ENCODE measurements at regions not wholly inside any gene's neighbourhood (a gene's known extent, or its start where the extent isn't known, plus 50 kb on each side); places are given as distances from the start of the nearest gene placed in this dataset.

- DNase-seq = no peak
Measured at GRCh38 chr7:98515201-98515600, 101.9 kb upstream of the NPTX2 start.

- no peak for DNase-seq
Measured at GRCh38 chr7:98514211-98515031, 102.7 kb upstream of the NPTX2 start.

GRCh38 chr7:98511175-98511574 lies 105.9 kb upstream of the NPTX2 start:
- DNase-seq = no peak

DNA sequence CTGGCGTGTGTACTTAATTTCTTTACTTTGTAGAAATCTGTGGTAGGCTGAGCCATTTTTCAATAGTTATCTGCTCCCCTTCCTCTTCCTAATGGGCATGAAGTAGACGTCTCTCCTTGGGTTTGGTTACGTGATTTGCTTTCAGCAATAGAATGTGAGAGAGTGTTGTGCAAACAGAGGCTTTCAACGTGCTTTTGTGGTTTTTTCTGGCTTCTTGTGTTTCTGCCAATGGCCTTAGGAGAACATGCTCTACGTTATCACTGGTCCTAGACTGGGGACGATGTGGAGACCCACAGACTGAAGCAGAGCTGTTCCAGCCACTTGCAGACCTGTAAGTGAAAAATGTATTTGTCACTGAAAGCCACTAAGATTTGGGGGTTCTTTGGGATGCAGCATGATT lies 107.2 kb upstream of the NPTX2 start:
- DNase-seq = no peak

- no peak for DNase-seq
Measured at GRCh38 chr7:98506471-98506870, 105.6 kb upstream of the BAIAP2L1 start.

- DNase-seq = no peak
Measured at GRCh38 chr7:98500764-98501163, 99.9 kb upstream of the BAIAP2L1 start.

- no peak for DNase-seq
Measured at GRCh38 chr7:98496618-98497017, 95.7 kb upstream of the BAIAP2L1 start.

DNA sequence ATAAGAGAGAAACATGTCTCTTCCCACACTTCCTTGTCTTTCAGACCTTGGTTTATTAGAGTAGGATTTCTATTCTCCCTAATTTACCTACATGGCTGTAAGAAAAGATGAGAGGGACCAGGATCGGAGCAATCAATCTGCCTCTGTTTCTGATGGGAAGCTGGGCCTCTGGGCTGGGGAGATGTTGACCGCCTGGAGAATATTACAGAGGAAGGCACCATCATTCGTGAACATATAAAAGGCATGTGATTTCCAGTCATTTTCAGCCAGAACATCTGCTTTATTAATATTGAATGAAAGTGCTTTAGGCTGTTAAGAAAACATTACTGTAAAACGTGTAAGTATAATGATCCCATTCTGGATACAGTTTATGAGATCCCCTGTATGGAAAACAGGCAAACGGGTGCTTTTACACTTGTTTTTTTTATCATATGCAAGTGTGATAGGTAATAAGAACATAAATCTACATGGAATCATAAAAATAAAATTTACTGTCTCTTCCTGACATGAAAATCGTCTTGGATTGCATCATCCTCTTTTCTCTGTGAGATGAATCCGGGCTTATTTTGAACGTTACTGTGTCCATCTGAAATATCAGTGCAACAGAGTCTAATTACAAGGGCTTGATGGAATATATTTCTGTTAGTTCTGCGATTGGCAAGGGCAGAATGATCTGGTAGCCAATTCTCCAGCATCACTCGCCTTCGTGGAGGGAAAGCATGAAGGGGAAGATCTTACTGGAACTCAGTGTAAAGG lies 94.5 kb upstream of the BAIAP2L1 start:
- DNase-seq = no peak

DNA sequence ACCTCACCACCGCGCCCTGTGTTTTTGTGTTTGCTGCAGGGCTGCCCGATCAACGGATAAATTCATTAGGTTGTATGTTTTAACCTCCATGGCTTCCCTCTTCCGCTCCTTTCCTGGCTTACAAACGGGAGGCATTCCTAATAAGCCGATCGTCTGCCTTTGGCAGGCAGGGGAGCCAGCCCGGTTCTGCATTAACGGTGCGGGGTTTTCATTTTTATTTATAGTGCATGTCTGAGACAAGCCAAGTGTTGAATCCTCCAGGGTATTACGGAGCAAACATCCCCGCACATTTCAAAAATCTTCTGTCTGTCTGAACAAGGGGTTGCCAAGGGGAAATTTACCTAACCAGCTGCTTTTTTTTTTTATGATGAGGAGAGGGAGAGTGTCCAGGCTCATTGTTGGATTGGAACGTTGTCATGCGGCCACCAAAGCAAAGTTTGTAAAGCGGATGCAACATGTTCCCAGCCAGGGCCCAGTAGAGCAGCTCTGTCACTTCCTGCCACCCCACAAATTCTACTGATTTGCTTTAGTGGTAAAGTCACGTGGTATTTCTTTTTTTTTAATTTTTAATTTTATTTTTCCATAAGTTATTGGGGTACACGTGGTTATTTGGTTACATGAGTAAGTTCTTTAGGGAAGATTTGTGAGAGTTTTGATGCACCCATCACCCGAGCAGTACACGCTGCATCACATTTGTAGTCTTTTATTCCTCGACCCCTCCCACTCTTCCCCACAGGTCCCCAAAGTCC lies 92.3 kb upstream of the BAIAP2L1 start:
- no peak for DNase-seq

DNA sequence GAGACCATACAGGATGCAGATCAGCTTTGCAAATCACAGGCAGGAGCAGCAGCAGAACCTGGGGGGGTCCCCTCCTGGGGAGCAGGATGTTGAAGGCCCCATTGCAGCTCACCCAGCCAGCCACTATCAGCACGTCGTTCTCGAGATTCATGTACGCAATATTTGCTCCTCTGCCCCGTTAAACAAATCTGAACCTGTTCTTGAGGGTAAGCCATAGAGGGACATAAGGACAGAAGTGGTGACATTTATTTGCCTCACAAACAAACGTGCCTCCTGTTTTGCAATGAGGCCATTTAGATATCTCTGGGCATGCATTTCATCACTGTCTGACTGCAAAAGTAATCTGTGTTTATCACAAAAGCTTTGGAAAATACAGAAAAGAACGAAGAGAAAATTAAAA lies 87.3 kb upstream of the BAIAP2L1 start:
- DNase-seq = no peak

DNA sequence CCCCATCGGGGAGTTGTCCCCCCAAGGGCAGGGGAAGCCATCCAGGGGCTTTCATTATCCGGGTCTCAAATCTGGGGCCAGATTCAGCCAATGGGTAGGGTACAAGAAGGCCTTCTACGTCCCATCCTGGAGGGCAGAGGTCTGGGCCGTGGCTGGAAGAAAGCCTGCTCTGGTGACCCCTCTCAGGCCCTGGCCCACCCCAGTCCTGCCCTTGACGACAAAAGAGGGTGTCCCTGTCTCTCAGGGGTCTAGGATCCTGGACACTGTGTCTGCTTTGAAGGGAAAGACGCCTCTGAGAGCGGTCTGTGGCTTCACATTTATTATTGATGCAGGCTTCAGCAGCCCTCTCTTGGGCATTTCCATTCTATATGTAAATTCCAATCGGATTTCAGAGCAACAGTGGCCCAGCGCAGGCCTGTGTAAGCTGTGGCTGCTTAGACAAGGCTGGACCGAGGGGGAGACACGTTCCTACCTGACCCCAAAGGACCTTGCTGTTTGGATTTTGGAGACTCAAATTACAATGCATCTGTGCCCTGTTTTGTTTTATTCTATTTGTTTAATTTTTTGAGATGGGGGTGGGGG lies 83.2 kb upstream of the BAIAP2L1 start:
- no peak for DNase-seq

DNA sequence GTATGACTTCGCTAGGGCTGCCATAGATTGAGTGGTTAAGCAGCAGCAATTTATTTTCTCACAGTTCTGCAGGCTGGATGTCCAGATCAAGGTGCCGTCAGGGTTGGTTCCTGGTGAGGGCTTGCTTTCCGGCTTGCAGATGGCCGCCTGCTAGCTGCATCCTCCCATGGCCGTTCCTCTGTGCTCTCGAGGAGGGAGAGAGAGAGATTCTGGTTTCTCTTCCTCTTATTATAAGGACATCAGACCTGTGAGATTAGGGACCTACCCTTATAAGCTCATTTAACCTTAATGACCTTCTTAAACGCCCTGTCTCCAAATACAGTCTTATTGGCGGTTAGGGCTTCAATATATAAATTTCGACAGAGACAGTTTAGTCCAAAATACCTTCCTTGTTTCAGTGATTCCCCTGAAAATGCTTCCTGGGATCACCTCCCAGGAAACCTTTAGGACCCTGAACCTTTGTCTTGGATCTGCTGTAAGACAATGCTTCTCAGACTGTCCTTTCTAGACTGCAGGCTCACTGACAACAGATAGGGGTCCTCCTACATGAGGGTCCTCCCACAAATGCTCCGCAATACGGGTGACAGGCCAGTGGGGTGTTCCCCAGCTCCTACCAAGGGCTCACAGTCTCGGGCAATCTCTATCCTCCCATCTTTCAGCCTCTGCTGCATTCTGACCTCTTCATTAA lies 82.5 kb upstream of the BAIAP2L1 start:
- no peak for DNase-seq

GRCh38 chr7:98479318-98479717 lies 78.4 kb upstream of the BAIAP2L1 start:
- no peak for DNase-seq

GRCh38 chr7:98475352-98475751 lies 74.5 kb upstream of the BAIAP2L1 start:
- DNase-seq = no peak

DNA sequence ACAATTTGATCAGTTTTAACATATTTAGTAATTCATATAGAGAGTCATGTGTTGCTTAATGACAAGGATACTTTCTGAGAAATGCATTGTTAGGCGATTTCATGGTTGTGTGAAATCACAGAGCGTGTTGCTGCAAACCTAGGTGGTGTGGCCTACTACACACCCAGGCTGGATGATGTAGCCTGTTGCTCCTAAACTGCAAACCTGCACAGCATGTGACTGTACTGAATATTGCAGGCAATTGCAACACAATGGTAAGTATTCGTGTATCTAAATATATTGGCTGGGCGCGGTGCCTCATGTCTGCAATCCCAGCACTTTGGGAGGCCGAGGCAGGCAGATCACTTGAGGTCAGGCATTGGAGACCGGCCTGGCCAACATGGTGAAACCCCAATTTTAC lies 73.7 kb upstream of the BAIAP2L1 start:
- DNase-seq = no peak

- no peak for DNase-seq
Measured at GRCh38 chr7:98472521-98472954, 71.6 kb upstream of the BAIAP2L1 start.

DNA sequence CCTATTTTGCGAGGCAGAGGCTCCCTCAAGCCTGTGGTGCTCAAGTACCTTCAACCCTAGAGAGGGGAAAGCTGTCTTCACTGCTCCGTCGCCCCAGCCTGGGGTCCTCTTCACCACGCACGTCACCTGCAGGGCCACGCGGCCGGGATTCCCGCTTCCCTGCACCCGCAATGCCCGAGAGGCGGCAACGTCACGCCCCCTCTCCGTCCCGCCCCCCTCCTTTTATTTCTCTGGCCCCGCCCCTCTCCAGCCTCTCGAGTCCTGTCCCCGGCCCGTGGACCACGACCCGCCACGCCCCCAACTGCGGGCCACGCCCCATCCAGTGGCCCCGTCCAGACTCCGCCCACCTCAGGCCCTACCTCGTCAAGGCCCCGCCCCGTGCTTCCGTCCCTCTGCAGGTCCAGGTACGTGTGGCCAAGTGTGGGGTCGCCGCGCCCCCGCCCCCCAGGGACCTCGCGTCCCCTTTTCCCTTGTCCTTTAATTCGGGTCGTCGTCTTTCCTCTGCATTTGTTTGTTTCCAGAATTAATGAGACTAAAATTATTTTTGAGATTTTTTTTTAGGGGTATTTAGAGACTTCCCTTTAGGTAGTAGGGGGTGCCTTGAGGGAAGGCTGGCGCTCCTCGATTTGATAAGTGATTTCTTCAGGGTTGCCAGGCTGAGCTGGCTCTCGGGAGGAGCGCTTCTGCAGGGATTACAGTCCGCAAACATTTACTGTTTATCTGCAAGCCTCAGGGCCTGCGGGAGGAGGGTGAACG lies 69.8 kb upstream of the BAIAP2L1 start:
- peak in 4 of 56 donors; percentile 3 to 28 (median 22) for DNase-seq

- no peak for DNase-seq
Measured at GRCh38 chr7:98469088-98469487, 68.2 kb upstream of the BAIAP2L1 start.

GRCh38 chr7:98467570-98468312 lies 66.9 kb upstream of the BAIAP2L1 start:
- DNase-seq = no peak

GRCh38 chr7:98465022-98465421 lies 64.1 kb upstream of the BAIAP2L1 start:
- DNase-seq = no peak

Measured in nucleus accumbens (tissue), 56 donors.